ENCODE measurements at regions not wholly inside any gene's neighbourhood (a gene's known extent, or its start where the extent isn't known, plus 50 kb on each side); places are given as distances from the start of the nearest gene placed in this dataset.

DNA sequence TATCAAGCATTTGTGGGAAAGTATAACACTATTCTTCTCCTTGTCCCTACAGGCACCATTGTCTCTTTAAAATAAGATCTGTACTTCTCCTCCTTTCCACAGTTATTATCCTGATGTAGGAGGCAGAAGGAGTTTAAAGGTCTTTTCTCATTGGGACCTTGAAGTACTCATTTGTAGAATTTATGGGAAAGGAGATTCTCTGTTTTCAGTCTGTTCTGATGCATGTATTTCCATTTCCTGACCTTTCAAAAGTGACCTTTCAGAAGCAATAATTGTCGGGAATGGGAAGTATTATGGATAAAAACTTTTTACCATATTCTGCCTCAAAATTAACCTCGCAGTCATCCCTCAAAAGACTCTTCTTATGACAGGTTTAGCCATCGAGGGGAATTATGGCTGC is 224.8 kb downstream of the CTH start:
- DNase-seq (ENCODE audit: extremely low spot score) = no peak
- CTCF ChIA-PET = no interaction called here
- TF ChIP-seq, protein P1, sequence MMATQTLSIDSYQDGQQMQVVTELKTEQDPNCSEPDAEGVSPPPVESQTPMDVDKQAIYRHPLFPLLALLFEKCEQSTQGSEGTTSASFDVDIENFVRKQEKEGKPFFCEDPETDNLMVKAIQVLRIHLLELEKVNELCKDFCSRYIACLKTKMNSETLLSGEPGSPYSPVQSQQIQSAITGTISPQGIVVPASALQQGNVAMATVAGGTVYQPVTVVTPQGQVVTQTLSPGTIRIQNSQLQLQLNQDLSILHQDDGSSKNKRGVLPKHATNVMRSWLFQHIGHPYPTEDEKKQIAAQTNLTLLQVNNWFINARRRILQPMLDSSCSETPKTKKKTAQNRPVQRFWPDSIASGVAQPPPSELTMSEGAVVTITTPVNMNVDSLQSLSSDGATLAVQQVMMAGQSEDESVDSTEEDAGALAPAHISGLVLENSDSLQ (IDR thresholded peaks at IDR 0.05) = no peak
- no peak for TF ChIP-seq NFRKB (IDR thresholded peaks at IDR 0.05)
- TF ChIP-seq L3MBTL2 (conservative IDR thresholded peaks at IDR 0.05) = no peak
- TF ChIP-seq FOXK2 (IDR thresholded peaks at IDR 0.05) = no peak
- TF ChIP-seq HDGF (IDR thresholded peaks at IDR 0.05; ENCODE audit: borderline replicate concordance) = no peak
- TF ChIP-seq LEF1 (IDR thresholded peaks at IDR 0.05; ENCODE audit: borderline replicate concordance) = no peak
- no peak for TF ChIP-seq BHLHE40 (IDR thresholded peaks at IDR 0.05; ENCODE audit: borderline replicate concordance)
- no peak for TF ChIP-seq FOXM1 (IDR thresholded peaks at IDR 0.05; ENCODE audit: borderline replicate concordance)
- no peak for TF ChIP-seq FOXA1 (IDR thresholded peaks at IDR 0.05)
- no peak for TF ChIP-seq CTBP1 (IDR thresholded peaks at IDR 0.05; ENCODE audit: borderline replicate concordance)
- TF ChIP-seq SP1 (IDR thresholded peaks at IDR 0.05) = no peak
- POLR2A ChIA-PET = no interaction called here

DNA sequence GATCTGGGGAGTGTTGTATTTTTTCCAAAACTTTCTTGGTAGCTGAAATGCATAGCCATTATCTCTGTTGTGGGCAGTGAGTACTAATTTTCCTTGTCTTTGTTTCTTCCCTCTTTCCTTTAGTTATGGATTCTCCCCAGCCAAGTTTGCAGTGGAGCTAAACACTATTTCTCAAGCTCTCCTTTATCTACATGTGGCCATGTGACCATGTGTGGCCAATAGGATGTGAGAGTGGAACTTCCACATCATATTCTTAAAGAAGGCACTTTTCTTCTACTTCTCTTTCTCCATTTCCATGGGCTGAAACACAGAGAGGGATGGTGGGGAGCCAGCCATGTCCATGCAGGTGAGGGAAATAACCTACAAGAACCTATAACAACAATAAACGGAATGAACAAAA is 230.8 kb downstream of the CTH start:
- ChIA-PET POLR2A (no interaction called here), CTCF (no interaction called here)
- TF ChIP-seq FOXK2 (IDR thresholded peaks at IDR 0.05) = no peak
- TF ChIP-seq CTBP1 (IDR thresholded peaks at IDR 0.05; ENCODE audit: borderline replicate concordance) = no peak
- no peak for TF ChIP-seq ZNF384 (IDR thresholded peaks at IDR 0.05)
- TF ChIP-seq HDGF (IDR thresholded peaks at IDR 0.05; ENCODE audit: borderline replicate concordance) = no peak
- TF ChIP-seq ARNT (IDR thresholded peaks at IDR 0.05) = no peak
- TF ChIP-seq TARDBP (IDR thresholded peaks at IDR 0.05) = no peak
- TF ChIP-seq LEF1 (IDR thresholded peaks at IDR 0.05; ENCODE audit: borderline replicate concordance) = no peak
- no peak for TF ChIP-seq SP1 (IDR thresholded peaks at IDR 0.05)
- TF ChIP-seq NFRKB (IDR thresholded peaks at IDR 0.05) = no peak
- no peak for TF ChIP-seq ELF4 (IDR thresholded peaks at IDR 0.05)
- no peak for TF ChIP-seq L3MBTL2 (conservative IDR thresholded peaks at IDR 0.05)
- TF ChIP-seq FOXM1 (IDR thresholded peaks at IDR 0.05; ENCODE audit: borderline replicate concordance) = no peak
- TF ChIP-seq SUZ12 (IDR thresholded peaks at IDR 0.05) = no peak
- DNase-seq (ENCODE audit: extremely low spot score) = no peak

DNA sequence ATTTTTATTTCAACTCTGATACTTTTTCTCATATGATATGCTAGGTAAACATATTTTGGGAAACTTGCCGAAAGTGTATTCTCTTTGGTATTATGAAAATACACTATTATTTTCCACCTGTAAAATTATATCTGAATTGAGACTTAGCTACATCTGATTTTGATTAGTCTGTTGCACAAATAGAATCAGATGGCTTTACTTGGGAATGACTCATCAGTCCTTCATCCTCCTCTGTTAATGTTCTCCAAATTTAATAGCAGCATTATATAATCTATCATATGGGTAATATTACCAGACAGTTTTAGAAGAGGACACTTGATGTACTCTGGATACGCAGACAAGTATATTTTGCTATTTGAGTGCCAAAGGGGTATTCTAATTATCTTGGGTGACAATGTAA is 245.3 kb downstream of the CTH start:
- TF ChIP-seq NFRKB (IDR thresholded peaks at IDR 0.05) = no peak
- TF ChIP-seq SP1 (IDR thresholded peaks at IDR 0.05) = no peak
- no peak for TF ChIP-seq LEF1 (IDR thresholded peaks at IDR 0.05; ENCODE audit: borderline replicate concordance)
- TF ChIP-seq ELF4 (IDR thresholded peaks at IDR 0.05) = no peak
- TF ChIP-seq, protein P1 (IDR thresholded peaks at IDR 0.05) = no peak
- TF ChIP-seq CTBP1 (IDR thresholded peaks at IDR 0.05; ENCODE audit: borderline replicate concordance) = no peak
- TF ChIP-seq FOXA1 (IDR thresholded peaks at IDR 0.05) = no peak
- no peak for TF ChIP-seq TARDBP (IDR thresholded peaks at IDR 0.05)
- TF ChIP-seq ZNF384 (IDR thresholded peaks at IDR 0.05) = no peak
- no peak for TF ChIP-seq ARNT (IDR thresholded peaks at IDR 0.05)
- no peak for TF ChIP-seq BHLHE40 (IDR thresholded peaks at IDR 0.05; ENCODE audit: borderline replicate concordance)
- TF ChIP-seq SUZ12 (IDR thresholded peaks at IDR 0.05) = no peak
- TF ChIP-seq FOXM1 (IDR thresholded peaks at IDR 0.05; ENCODE audit: borderline replicate concordance) = no peak
- no peak for TF ChIP-seq HDGF (IDR thresholded peaks at IDR 0.05; ENCODE audit: borderline replicate concordance)
- no peak for TF ChIP-seq L3MBTL2 (conservative IDR thresholded peaks at IDR 0.05)
- ChIA-PET POLR2A (no interaction called here), CTCF (no interaction called here)
- DNase-seq (ENCODE audit: extremely low spot score) = no peak

DNA sequence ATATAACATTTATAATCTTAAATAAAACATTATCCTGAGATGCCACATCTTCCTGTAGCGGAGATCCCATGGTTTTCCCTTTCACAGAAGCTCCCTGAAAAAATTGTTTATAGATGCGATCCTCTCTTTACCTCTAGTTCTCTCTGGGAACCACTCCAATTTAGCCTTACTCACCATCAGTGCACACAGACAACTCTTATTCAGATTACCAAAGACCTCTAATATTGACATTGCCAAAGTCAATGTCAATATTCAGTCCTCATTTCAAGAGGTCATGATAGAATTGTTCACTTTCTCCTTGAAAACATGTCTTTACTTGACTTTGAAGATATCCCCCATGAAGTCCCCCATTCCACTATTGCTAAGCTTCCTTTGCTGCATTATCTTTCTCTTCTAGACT is 248.8 kb downstream of the CTH start:
- ChIA-PET POLR2A (no interaction called here), CTCF (no interaction called here)
- no peak for TF ChIP-seq CTBP1 (IDR thresholded peaks at IDR 0.05; ENCODE audit: borderline replicate concordance)
- TF ChIP-seq SP1 (IDR thresholded peaks at IDR 0.05) = no peak
- TF ChIP-seq ZNF384 (IDR thresholded peaks at IDR 0.05) = no peak
- TF ChIP-seq SUZ12 (IDR thresholded peaks at IDR 0.05) = no peak
- DNase-seq (ENCODE audit: extremely low spot score) = no peak

DNA sequence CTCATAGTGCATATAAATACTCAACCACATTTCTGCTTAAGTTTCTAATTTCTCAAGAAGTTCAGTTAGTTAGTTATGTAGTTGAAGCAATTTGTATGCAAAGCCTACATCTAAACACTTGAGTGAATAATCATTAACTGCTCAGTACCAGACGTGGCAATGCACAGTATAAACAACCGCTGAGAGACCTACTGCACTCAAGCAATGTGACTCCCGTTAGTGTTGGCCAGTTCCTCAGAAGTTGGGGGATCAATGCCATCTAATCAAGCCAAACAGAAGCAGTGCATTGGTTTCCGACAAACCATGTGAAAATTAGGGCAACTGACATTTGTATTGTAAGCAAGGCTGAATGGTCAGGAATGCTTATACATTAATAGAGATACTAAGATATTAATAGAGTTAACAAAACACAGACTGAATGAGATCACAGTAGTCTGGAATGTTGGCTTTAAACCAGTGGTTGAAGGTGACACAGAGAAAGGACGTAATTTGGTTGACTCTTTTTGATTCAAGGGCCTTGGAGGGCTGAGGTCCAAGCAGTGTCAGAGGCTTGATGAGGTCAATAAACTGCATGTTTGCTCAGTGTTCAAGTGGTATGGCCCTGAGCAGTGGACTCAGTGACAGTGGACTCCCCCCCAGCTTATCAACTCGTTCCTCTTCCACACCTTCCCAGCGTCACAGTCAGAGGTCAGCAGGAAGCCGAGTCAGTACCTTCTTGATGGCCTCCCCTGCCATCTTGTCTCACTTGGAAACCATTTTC is 255.5 kb downstream of the CTH start:
- DNase-seq (ENCODE audit: extremely low spot score) = no peak
- ChIA-PET CTCF (no interaction called here), POLR2A (no interaction called here)
- TF ChIP-seq, protein P1 (IDR thresholded peaks at IDR 0.05) = no peak
- TF ChIP-seq LEF1 (IDR thresholded peaks at IDR 0.05; ENCODE audit: borderline replicate concordance) (no peak), ARNT (IDR thresholded peaks at IDR 0.05) (no peak), ELF4 (IDR thresholded peaks at IDR 0.05) (no peak), ZNF384 (IDR thresholded peaks at IDR 0.05) (no peak), L3MBTL2 (conservative IDR thresholded peaks at IDR 0.05) (no peak), SUZ12 (IDR thresholded peaks at IDR 0.05) (no peak), FOXA1 (IDR thresholded peaks at IDR 0.05) (no peak)

DNA sequence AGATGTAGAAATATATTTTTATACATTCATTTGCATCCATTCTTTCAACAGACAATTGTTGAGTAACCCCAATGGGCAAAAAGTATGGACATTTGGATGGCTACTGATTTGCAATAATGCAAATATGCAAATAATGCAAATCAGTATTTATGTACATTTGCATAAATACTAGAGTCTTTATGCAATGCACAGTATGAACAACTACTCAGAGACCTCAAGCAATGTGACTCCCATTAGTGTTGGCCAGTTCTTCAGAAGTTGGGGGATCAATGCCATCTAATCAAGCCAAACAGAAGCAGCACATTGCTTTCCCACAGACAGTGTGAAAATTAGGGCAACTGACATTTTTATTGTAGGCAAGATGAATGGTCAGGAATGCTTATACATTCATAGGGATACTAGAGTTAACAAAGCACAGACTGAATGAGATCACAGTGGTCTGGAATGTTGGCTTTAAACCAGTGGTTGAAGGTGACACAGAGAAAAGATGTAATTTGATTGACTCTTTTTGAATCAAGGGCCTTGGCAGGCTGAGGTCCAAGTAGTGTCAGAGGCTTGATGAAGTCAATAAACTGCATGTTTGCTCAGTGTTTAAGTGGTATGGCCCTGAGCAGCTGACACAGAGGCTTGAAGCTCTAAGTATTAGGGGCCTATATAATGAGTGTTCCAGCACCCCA is 256.6 kb downstream of the CTH start:
- POLR2A ChIA-PET = no interaction called here
- CTCF ChIA-PET = no interaction called here
- TF ChIP-seq, protein P1 (IDR thresholded peaks at IDR 0.05) = no peak
- no peak for TF ChIP-seq BHLHE40 (IDR thresholded peaks at IDR 0.05; ENCODE audit: borderline replicate concordance)
- TF ChIP-seq ELF4 (IDR thresholded peaks at IDR 0.05) = no peak
- TF ChIP-seq SP1 (IDR thresholded peaks at IDR 0.05) = no peak
- TF ChIP-seq NFRKB (IDR thresholded peaks at IDR 0.05) = no peak
- no peak for TF ChIP-seq ARNT (IDR thresholded peaks at IDR 0.05)
- TF ChIP-seq TARDBP (IDR thresholded peaks at IDR 0.05) = no peak
- DNase-seq (ENCODE audit: extremely low spot score) = no peak

Data from HEK293T (cell line).